GM23338 (cell line): ENCODE measurements at regions not wholly inside any gene's neighbourhood (a gene's known extent, or its start where the extent isn't known, plus 50 kb on each side); places are given as distances from the start of the nearest gene placed in this dataset.

Source experiments
- CTCF ChIP-seq, 2 experiments: fragments of 200-600 bp in 1 of 2; sonication (generic) in 1 of 2; conservative IDR thresholded peaks; 2 replicates each; pipeline versions ENCODE4 v1.5.1 to v1.6.1; 2016 to 2017; ENCODE audit warnings: antibody characterized with exemption in 2 of 2, low read depth in 2 of 2, mild to moderate bottlenecking in 2 of 2, moderate library complexity in 1 of 2
- EZH2 ChIP-seq: fragments of 200-600 bp; sonication (generic); IDR thresholded peaks from one replicate; pipeline ENCODE4 v1.8.0; 2017; ENCODE audit warnings: antibody characterized with exemption, mild to moderate bottlenecking, low read depth; ENCODE audit not compliant: unreplicated experiment
- JUNB ChIP-seq: IDR thresholded peaks from one replicate; pipeline ENCODE4 v1.6.1; 2016; ENCODE audit warnings: antibody characterized with exemption; ENCODE audit not compliant: unreplicated experiment

- TF ChIP-seq EZH2 = no peak
- TF ChIP-seq CTCF (conservative IDR thresholded peaks at IDR 0.05; ENCODE audit: low read depth in 2 of 2) = no peak
- TF ChIP-seq JUNB = no peak
Observed at GRCh38 chr3:176561826-176562225, 635.5 kb downstream of the TBL1XR1 start.
